ENCODE measurements at regions not wholly inside any gene's neighbourhood (a gene's known extent, or its start where the extent isn't known, plus 50 kb on each side); places are given as distances from the start of the nearest gene placed in this dataset.

GRCh38 chr21:36552434-36552785, 72.5 kb upstream of the CLDN14 start:
- TF ChIP-seq CTCF (conservative IDR thresholded peaks at IDR 0.05; ENCODE audit: low read depth, low read length) (no peak), EZH2 (IDR thresholded peaks at IDR 0.05; ENCODE audit: borderline replicate concordance, low read depth, low read length, poor library complexity, severe bottlenecking) (no peak)

All from A673 (cell line).